Neutrophil (primary cell): ENCODE measurements at regions not wholly inside any gene's neighbourhood (a gene's known extent, or its start where the extent isn't known, plus 50 kb on each side); places are given as distances from the start of the nearest gene placed in this dataset.

ENCODE experiments used
- H3K27ac ChIP-seq: fragments of 200-600 bp; sonication (generic); 2 replicates; pipeline ENCODE4 v1.5.1; 2016; ENCODE audit warnings: mild to moderate bottlenecking, moderate library complexity
- H3K27me3 ChIP-seq: fragments of 200-600 bp; sonication (generic); 2 replicates; pipeline ENCODE4 v1.6.0; 2016; ENCODE audit warnings: mild to moderate bottlenecking
- H3K36me3 ChIP-seq: fragments of 200-600 bp; sonication (generic); 2 replicates; pipeline ENCODE4 v1.5.1; 2017
- H3K4me1 ChIP-seq, 2 experiments: fragments of 200-600 bp in 1 of 2; sonication (generic) in 1 of 2; 1 replicate in 1 of 2; 2 replicates in 1 of 2; pipeline versions ENCODE4 v1.5.1 to v1.6.1; 2013 to 2016; ENCODE audit warnings: low read depth in 1 of 2, low read length in 1 of 2, mild to moderate bottlenecking in 1 of 2, moderate library complexity in 1 of 2; ENCODE audit not compliant: control insufficient read depth in 1 of 2, insufficient read depth in 1 of 2
- H3K4me3 ChIP-seq, 2 experiments: fragments of 200-600 bp in 1 of 2; sonication (generic) in 1 of 2; 1 replicate in 1 of 2; 2 replicates in 1 of 2; pipeline ENCODE4 v1.5.1; 2013 to 2016; ENCODE audit warnings: low read depth in 1 of 2, low read length in 1 of 2, mild to moderate bottlenecking in 1 of 2, moderate library complexity in 1 of 2
- H3K9me3 ChIP-seq: fragments of 200-600 bp; sonication (generic); 2 replicates; pipeline ENCODE4 v1.5.1; 2016
- TF ChIP-seq, protein P1 (sequence below): fragments of 200-600 bp; sonication (generic); IDR thresholded peaks from 2 replicates; pipeline ENCODE4 v1.5.1; 2016; ENCODE audit warnings: antibody characterized with exemption

- Histone ChIP-seq H3K4me1 (no peaks in the 10 kb centered on the region), H3K9me3 (no peaks in the 10 kb centered on the region), H3K27ac (no peak overlapping the region), H3K36me3 (no peaks in the 10 kb centered on the region), H3K27me3 (no peaks in the 10 kb centered on the region), H3K4me3 (no peak overlapping the region)
- TF ChIP-seq, protein P1, sequence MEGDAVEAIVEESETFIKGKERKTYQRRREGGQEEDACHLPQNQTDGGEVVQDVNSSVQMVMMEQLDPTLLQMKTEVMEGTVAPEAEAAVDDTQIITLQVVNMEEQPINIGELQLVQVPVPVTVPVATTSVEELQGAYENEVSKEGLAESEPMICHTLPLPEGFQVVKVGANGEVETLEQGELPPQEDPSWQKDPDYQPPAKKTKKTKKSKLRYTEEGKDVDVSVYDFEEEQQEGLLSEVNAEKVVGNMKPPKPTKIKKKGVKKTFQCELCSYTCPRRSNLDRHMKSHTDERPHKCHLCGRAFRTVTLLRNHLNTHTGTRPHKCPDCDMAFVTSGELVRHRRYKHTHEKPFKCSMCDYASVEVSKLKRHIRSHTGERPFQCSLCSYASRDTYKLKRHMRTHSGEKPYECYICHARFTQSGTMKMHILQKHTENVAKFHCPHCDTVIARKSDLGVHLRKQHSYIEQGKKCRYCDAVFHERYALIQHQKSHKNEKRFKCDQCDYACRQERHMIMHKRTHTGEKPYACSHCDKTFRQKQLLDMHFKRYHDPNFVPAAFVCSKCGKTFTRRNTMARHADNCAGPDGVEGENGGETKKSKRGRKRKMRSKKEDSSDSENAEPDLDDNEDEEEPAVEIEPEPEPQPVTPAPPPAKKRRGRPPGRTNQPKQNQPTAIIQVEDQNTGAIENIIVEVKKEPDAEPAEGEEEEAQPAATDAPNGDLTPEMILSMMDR, result no peak
These were observed 486.8 kb upstream of the GOLIM4 start for GRCh38 chr3:168582503-168582902.

- Histone ChIP-seq H3K36me3 (no peaks in the 10 kb centered on the region), H3K4me3 (no peak overlapping the region), H3K4me1 (no peaks in the 10 kb centered on the region), H3K27me3 (no peaks in the 10 kb centered on the region), H3K9me3 (no peaks in the 10 kb centered on the region), H3K27ac (no peak overlapping the region)
- TF ChIP-seq, protein P1, result no peak
These were observed 486.1 kb upstream of the GOLIM4 start for GRCh38 chr3:168581771-168582225.

GRCh38 chr3:168579010-168579409 is 483.3 kb upstream of the GOLIM4 start:
- Histone ChIP-seq H3K4me3 (no peak overlapping the region), H3K27me3 (no peaks in the 10 kb centered on the region), H3K4me1 (no peaks in the 10 kb centered on the region), H3K9me3 (no peaks in the 10 kb centered on the region), H3K27ac (no peak overlapping the region), H3K36me3 (no peaks in the 10 kb centered on the region)
- TF ChIP-seq, protein P1, result no peak

GRCh38 chr3:168575750-168576149 is 480.0 kb upstream of the GOLIM4 start:
- TF ChIP-seq, protein P1, result no peak
- Histone ChIP-seq H3K4me3 (no peak overlapping the region), H3K27ac (no peak overlapping the region)

DNA sequence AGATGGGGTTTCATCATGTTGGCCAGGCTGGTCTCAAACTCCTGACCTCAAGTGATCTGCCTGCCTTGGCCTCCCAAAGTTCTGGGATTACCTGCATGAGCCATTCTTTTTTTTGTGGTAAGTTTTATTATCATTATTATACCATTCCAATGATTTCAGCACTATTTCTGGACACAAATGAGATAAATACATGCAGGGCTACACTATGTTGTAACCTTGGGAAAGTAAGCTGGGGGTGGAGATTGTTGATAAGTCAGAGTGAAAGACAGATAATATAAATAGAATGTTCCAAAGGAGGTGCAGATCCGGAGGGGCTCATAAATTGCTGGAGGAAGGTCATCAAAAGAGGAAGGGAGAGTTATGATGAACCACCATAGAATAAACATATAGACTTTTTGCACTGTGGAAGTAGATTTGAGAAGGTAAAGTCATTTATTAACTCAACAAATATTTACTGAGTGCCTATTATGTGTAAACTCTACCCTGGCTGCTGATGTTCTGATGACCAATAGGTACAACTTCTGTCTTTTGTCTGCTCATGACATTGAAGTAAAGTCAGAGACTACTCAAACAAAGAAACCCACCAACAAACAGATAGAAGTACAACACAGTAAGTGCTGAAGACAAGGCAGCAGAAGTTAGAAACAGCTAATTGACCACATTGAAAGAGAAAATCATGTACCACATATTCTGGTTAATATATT is 478.9 kb upstream of the GOLIM4 start:
- TF ChIP-seq, protein P1, result no peak
- no peak overlapping the region for H3K4me3 ChIP-seq
- no peaks in the 10 kb centered on the region for H3K4me1 ChIP-seq
- H3K27me3 ChIP-seq, result no peaks in the 10 kb centered on the region
- H3K27ac ChIP-seq, result no peak overlapping the region
- H3K9me3 ChIP-seq, result no peaks in the 10 kb centered on the region
- H3K36me3 ChIP-seq, result no peaks in the 10 kb centered on the region

More at GRCh38 chr3:168575750-168576149, 480.0 kb upstream of the GOLIM4 start:
- Histone ChIP-seq H3K36me3 (no peaks in the 10 kb centered on the region), H3K27me3 (no peaks in the 10 kb centered on the region), H3K9me3 (no peaks in the 10 kb centered on the region), H3K4me1 (no peaks in the 10 kb centered on the region)
